OCI-LY7 (cell line): ENCODE measurements at regions not wholly inside any gene's neighbourhood (a gene's known extent, or its start where the extent isn't known, plus 50 kb on each side); places are given as distances from the start of the nearest gene placed in this dataset.

Source experiments
- BruUV-seq: library from RNA; stranded (reverse); fragments of 400-500 nt; replicated peaks from 2 replicates; lab custom pipeline; 2021; lab: Mats Ljungman, UMichigan
- CTCF ChIA-PET: fragments of 300-600 bp; sonication (Branson Sonifier 250); formaldehyde crosslinking; loops from one replicate; lab custom pipeline; 2022; ENCODE audit warnings: antibody characterized with exemption; ENCODE audit not compliant: unreplicated experiment; lab: Charles Lee
- POLR2A ChIA-PET: fragments of 300-600 bp; sonication (Branson Sonifier 250); formaldehyde crosslinking; loops from one replicate; lab custom pipeline; 2022; ENCODE audit warnings: antibody characterized with exemption; lab: Charles Lee
- DNase-seq: peaks from one replicate; pipeline ENCODE4 v3.0.0-alpha.2; 2015; ENCODE audit warnings: low spot score
- H2AFZ ChIP-seq: fragments of 200-600 bp; sonication (generic), shearing (Covaris generic); 2 replicates; pipeline ENCODE4 v1.6.1; 2014; ENCODE audit warnings: mild to moderate bottlenecking, antibody characterized with exemption, low read length, moderate library complexity
- H3K27ac ChIP-seq: fragments of 200-600 bp; sonication (generic); 2 replicates; pipeline ENCODE4 v1.5.1; 2014; ENCODE audit warnings: mixed run types, low read depth, mild to moderate bottlenecking, moderate library complexity, low read length, inconsistent platforms; ENCODE audit not compliant: poor library complexity, severe bottlenecking
- H3K36me3 ChIP-seq: fragments of 200-600 bp; sonication (generic); 2 replicates; pipeline ENCODE4 v1.6.1; 2014; ENCODE audit warnings: mild to moderate bottlenecking, antibody characterized with exemption, low read length, moderate library complexity, mixed read lengths; ENCODE audit not compliant: insufficient read depth
- H3K4me1 ChIP-seq: fragments of 200-600 bp; sonication (generic); 2 replicates; pipeline ENCODE4 v1.5.1; 2014; ENCODE audit warnings: mild to moderate bottlenecking, low read length; ENCODE audit not compliant: insufficient read depth, poor library complexity, severe bottlenecking
- H3K4me2 ChIP-seq: fragments of 200-600 bp; sonication (generic); 2 replicates; pipeline ENCODE4 v1.6.1; 2014; ENCODE audit warnings: mild to moderate bottlenecking, low read length
- H3K4me3 ChIP-seq: fragments of 200-600 bp; sonication (generic); 2 replicates; pipeline ENCODE4 v1.5.1; 2014; ENCODE audit warnings: mild to moderate bottlenecking, low read depth, low read length; ENCODE audit not compliant: poor library complexity, severe bottlenecking
- H3K79me2 ChIP-seq: fragments of 200-600 bp; sonication (generic); 2 replicates; pipeline ENCODE4 v1.6.1; 2016; ENCODE audit warnings: low read depth, mild to moderate bottlenecking, low read length, moderate library complexity, mixed read lengths; ENCODE audit not compliant: insufficient read depth
- H3K9me2 ChIP-seq: fragments of 200-600 bp; sonication (generic); 2 replicates; pipeline ENCODE4 v1.6.1; 2016; ENCODE audit warnings: mild to moderate bottlenecking, low read length, mixed read lengths; ENCODE audit not compliant: insufficient read depth
- H3K9me3 ChIP-seq: fragments of 200-600 bp; sonication (generic); 2 replicates; pipeline ENCODE4 v1.6.1; 2014; ENCODE audit warnings: mild to moderate bottlenecking, mixed run types, low read length, mixed read lengths
- H4K20me1 ChIP-seq: fragments of 200-600 bp; sonication (generic); 2 replicates; pipeline ENCODE4 v1.6.1; 2014; ENCODE audit warnings: mild to moderate bottlenecking, antibody characterized with exemption, low read length, moderate library complexity, mixed read lengths; ENCODE audit not compliant: insufficient read depth
- CTCF ChIP-seq: fragments of 200-600 bp; sonication (generic); conservative IDR thresholded peaks from 2 replicates; pipeline ENCODE4 v1.5.1; 2014; ENCODE audit warnings: mild to moderate bottlenecking, antibody characterized with exemption, low read length, moderate library complexity, mixed read lengths
- EZH2phosphoT487 ChIP-seq: fragments of 200-600 bp; sonication (generic); IDR thresholded peaks from 2 replicates; pipeline ENCODE4 v1.6.1; 2018; ENCODE audit warnings: low read depth, borderline replicate concordance, mild to moderate bottlenecking, mixed run types, antibody characterized with exemption, low read length, moderate library complexity, mixed read lengths
- intact Hi-C: fragments of 100-400 bp; cut with micrococcal nuclease; formaldehyde crosslinking; loops from one replicate; pipeline ENCODE4 v1.10.0; 2022; ENCODE audit not compliant: unreplicated experiment

DNA sequence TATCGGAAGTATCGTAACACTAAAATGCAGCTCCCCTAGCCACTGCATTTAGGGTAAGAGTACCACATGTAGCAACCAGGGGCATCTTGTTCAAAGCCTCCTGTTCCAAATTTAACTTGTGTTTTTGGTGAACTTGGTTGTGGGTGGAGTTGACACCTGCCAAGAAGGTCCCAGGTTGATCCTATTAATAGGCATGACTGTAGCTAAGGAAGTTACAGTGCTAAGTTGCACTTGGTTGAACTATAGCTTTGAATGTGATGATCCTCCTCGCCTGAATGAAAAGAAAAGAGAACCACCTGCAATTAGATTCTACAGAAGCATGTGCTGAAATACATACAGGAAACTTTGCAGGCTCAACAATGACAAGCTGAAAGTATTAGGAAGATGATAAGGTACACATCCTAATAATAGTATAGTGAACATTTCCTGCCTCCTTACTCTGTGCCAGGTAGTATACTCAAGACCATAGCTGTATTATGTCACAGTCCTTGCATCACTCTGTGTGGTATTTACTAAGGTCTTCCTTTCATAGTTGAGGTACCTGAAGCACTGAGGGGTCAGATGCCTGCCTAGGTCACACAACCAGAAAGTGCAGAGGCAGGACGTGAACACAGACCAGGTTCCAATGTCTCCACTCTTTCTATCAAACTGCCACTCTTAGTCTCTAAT lies 64.5 kb upstream of the PIP5K1B start:
- no TSS peak for BruUV-seq
- no peaks in the 10 kb centered on the region for H3K9me2 ChIP-seq
- TF ChIP-seq EZH2phosphoT487: no peak
- TF ChIP-seq CTCF: no peak
- ChIA-PET POLR2A (interaction anchor here (0.5 to 2.3 kb wide), 20 partner anchors 9 to 308 kb away, joined by 3 to 8 read pairs (median 3); no protein-coding TSS in a partner anchor), CTCF (interaction anchor here (0.6 to 1.7 kb wide), 5 partner anchors 10 to 300 kb away, joined by 3 to 7 read pairs (median 4); no protein-coding TSS in a partner anchor)
- intact Hi-C loops: loop anchor here (1.0 to 2.0 kb wide), 5 partner anchors 42 to 140 kb away; partner anchors contain the start of gene PIP5K1B
- no peaks in the 10 kb centered on the region for H4K20me1 ChIP-seq
- no peaks in the 10 kb centered on the region for H3K9me3 ChIP-seq
- H3K27ac ChIP-seq: peak overlapping the region; percentile 99
- H3K4me2 ChIP-seq: peak overlapping the region; percentile 84
- H3K4me3 ChIP-seq: peak overlapping the region; percentile 57
- H3K36me3 ChIP-seq: no peaks in the 10 kb centered on the region
- H3K79me2 ChIP-seq: no peaks in the 10 kb centered on the region
- DNase-seq: peak; percentile 97
- peaks cover 99% of the 10 kb centered on the region for H3K4me1 ChIP-seq
- H2AFZ ChIP-seq: peak overlapping the region; percentile 71; the same call in 1 of the 2 replicates

DNA sequence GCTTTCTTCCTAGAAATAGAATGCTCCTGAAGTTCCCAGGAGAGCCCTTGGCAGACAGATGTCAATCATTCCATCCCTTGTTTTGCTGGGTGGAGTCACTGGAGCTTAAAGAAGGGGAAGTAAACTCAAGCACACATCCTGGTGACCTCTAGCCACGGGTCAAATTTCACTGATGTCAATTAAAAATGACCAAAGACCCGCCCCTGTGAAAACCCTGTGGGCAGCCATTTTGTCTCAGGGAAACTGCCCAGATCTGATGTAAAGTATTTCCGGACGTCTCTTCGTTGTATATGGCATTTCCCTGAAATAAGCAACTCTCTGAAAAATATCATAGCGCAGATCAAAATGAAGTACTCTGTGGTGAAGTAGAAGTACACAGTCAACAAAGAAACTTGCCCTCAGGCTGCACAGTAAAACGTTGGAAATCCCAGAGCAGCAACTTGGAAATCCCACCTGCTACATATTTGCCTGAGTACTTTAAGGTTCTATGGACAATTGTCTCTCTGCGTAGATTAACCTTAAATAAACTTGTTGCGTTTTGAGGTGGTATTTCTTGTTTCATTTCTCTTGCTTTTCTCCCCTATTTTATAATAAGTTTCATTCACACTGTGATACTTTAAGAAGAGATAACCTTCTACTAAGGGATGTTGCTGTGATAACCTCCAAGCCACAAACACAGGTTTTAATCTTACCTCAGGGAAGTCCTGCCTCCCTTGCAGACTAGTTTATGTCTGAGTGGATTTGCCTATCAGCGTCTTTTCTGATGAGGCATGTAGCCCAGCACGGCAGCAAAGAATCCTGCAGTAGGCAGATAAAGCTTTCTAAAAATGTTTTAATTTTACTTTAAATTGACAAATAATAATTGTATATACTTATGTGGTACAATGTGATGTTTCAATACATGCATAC lies 60.9 kb upstream of the PIP5K1B start:
- DNase-seq: peak; percentile 94
- TF ChIP-seq EZH2phosphoT487 (no peak), CTCF (no peak)
- peak overlapping the region; percentile 81 for H2AFZ ChIP-seq
- no peaks in the 10 kb centered on the region for H3K79me2 ChIP-seq
- no peaks in the 10 kb centered on the region for H3K9me2 ChIP-seq
- intact Hi-C loops: loop anchor here (2.0 kb wide), 1 partner anchor 305 kb away; no protein-coding TSS in a partner anchor
- ChIA-PET CTCF (interaction anchor here (0.6 to 1.6 kb wide), 4 partner anchors 8 to 61 kb away, joined by 3 to 5 read pairs (median 3); no protein-coding TSS in a partner anchor), POLR2A (interaction anchor here (0.6 to 3.5 kb wide), 5 partner anchors 9 to 29 kb away, joined by 3 to 24 read pairs (median 4); no protein-coding TSS in a partner anchor)
- BruUV-seq: TSS peak; percentile 94
- H4K20me1 ChIP-seq: no peaks in the 10 kb centered on the region
- H3K36me3 ChIP-seq: no peaks in the 10 kb centered on the region; the same call in 1 of the 2 replicates
- H3K4me2 ChIP-seq: peak overlapping the region; percentile 84
- peak overlapping the region; percentile 58 for H3K4me3 ChIP-seq
- H3K4me1 ChIP-seq: peaks cover 80% of the 10 kb centered on the region
- H3K9me3 ChIP-seq: no peaks in the 10 kb centered on the region
- H3K27ac ChIP-seq: peak overlapping the region; percentile 99
